ENCODE measurements at regions not wholly inside any gene's neighbourhood (a gene's known extent, or its start where the extent isn't known, plus 50 kb on each side); places are given as distances from the start of the nearest gene placed in this dataset.

DNA sequence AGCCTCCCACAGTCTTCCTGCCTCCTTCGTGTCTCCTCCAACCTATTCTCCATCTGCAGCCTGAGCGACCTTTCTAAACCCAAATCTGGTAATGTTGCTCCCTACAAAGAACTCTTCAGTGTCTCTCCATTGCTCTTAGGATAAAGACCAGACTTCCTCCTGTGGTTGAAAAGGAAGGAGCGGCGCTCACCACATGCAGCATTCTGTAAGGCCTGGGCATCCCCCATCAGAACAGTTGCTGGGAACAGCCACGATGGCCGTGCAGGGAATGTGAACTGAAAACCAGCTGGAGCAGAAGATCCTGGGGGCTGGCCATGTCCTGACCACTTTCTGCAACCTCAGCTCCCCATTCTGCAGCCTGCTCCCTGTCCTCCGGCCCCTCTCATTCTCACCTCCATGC lies 237.8 kb upstream of the ZMIZ1 start:
- Histone ChIP-seq H3K4me1 (ENCODE audit: control insufficient read depth, insufficient read depth, low read length) (no peaks in the 10 kb centered on the region), H3K27me3 (ENCODE audit: control insufficient read depth, insufficient read depth, low read length) (no peaks in the 10 kb centered on the region), H3K27ac (ENCODE audit: low read depth, low read length) (no peak overlapping the region), H3K9ac (ENCODE audit: low read depth, low read length) (no peak overlapping the region), H3K36me3 (ENCODE audit: control insufficient read depth, insufficient read depth, low read length) (no peaks in the 10 kb centered on the region), H3K4me3 (ENCODE audit: low read depth, low read length) (no peak overlapping the region), H3K9me3 (ENCODE audit: control insufficient read depth, insufficient read depth, low read length) (peaks cover 9% of the 10 kb centered on the region)

- no peaks in the 10 kb centered on the region for H3K27me3 ChIP-seq (ENCODE audit: control insufficient read depth, insufficient read depth, low read length)
- H3K36me3 ChIP-seq (ENCODE audit: control insufficient read depth, insufficient read depth, low read length): no peaks in the 10 kb centered on the region
- no peak overlapping the region for H3K27ac ChIP-seq (ENCODE audit: low read depth, low read length)
- no peak overlapping the region for H3K9ac ChIP-seq (ENCODE audit: low read depth, low read length)
- H3K4me3 ChIP-seq (ENCODE audit: low read depth, low read length): no peak overlapping the region
- peaks cover 9% of the 10 kb centered on the region for H3K9me3 ChIP-seq (ENCODE audit: control insufficient read depth, insufficient read depth, low read length)
- no peaks in the 10 kb centered on the region for H3K4me1 ChIP-seq (ENCODE audit: control insufficient read depth, insufficient read depth, low read length)
Measured at GRCh38 chr10:78831461-78831860, 237.3 kb upstream of the ZMIZ1 start.

GRCh38 chr10:78832281-78832680 lies 236.5 kb upstream of the ZMIZ1 start:
- Histone ChIP-seq H3K36me3 (ENCODE audit: control insufficient read depth, insufficient read depth, low read length) (no peaks in the 10 kb centered on the region), H3K9me3 (ENCODE audit: control insufficient read depth, insufficient read depth, low read length) (peaks cover 9% of the 10 kb centered on the region), H3K4me3 (ENCODE audit: low read depth, low read length) (no peak overlapping the region), H3K4me1 (ENCODE audit: control insufficient read depth, insufficient read depth, low read length) (no peaks in the 10 kb centered on the region), H3K9ac (ENCODE audit: low read depth, low read length) (no peak overlapping the region), H3K27me3 (ENCODE audit: control insufficient read depth, insufficient read depth, low read length) (no peaks in the 10 kb centered on the region), H3K27ac (ENCODE audit: low read depth, low read length) (no peak overlapping the region)

GRCh38 chr10:78838141-78838657 lies 230.6 kb upstream of the ZMIZ1 start:
- Histone ChIP-seq H3K27me3 (ENCODE audit: control insufficient read depth, insufficient read depth, low read length) (no peaks in the 10 kb centered on the region), H3K27ac (ENCODE audit: low read depth, low read length) (no peak overlapping the region), H3K9ac (ENCODE audit: low read depth, low read length) (no peak overlapping the region), H3K4me3 (ENCODE audit: low read depth, low read length) (no peak overlapping the region), H3K4me1 (ENCODE audit: control insufficient read depth, insufficient read depth, low read length) (no peaks in the 10 kb centered on the region), H3K36me3 (ENCODE audit: control insufficient read depth, insufficient read depth, low read length) (no peaks in the 10 kb centered on the region), H3K9me3 (ENCODE audit: control insufficient read depth, insufficient read depth, low read length) (peaks cover 13% of the 10 kb centered on the region)

DNA sequence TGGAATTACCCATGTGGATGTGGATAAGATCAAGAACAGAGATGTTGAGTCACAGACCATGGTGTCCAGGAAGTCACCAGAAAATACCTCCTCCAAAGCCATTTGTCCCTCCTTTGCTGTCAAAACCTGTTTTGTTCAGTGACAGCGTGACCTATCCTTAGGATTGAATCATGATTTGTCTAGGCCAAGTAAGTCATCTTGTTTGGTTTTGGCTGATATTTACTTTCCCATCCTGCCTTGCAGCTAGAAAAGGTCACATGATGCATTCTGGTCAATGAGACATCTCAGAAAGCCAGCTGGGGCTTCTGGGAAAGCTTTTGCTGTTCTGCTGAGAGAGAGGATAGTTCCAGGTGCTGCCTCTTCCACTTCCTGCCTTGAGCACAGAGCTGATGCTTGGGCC lies 225.3 kb upstream of the ZMIZ1 start:
- no peaks in the 10 kb centered on the region for H3K36me3 ChIP-seq (ENCODE audit: control insufficient read depth, insufficient read depth, low read length)
- H3K27ac ChIP-seq (ENCODE audit: low read depth, low read length): no peak overlapping the region
- H3K4me1 ChIP-seq (ENCODE audit: control insufficient read depth, insufficient read depth, low read length): no peaks in the 10 kb centered on the region
- no peak overlapping the region for H3K4me3 ChIP-seq (ENCODE audit: low read depth, low read length)
- H3K9me3 ChIP-seq (ENCODE audit: control insufficient read depth, insufficient read depth, low read length): 0 out of 2 replicates have a peak, but pooled peaks cover 4% of the 10 kb centered on the region
- H3K9ac ChIP-seq (ENCODE audit: low read depth, low read length): no peak overlapping the region
- H3K27me3 ChIP-seq (ENCODE audit: control insufficient read depth, insufficient read depth, low read length): no peaks in the 10 kb centered on the region; the same call in 1 of the 2 replicates

DNA sequence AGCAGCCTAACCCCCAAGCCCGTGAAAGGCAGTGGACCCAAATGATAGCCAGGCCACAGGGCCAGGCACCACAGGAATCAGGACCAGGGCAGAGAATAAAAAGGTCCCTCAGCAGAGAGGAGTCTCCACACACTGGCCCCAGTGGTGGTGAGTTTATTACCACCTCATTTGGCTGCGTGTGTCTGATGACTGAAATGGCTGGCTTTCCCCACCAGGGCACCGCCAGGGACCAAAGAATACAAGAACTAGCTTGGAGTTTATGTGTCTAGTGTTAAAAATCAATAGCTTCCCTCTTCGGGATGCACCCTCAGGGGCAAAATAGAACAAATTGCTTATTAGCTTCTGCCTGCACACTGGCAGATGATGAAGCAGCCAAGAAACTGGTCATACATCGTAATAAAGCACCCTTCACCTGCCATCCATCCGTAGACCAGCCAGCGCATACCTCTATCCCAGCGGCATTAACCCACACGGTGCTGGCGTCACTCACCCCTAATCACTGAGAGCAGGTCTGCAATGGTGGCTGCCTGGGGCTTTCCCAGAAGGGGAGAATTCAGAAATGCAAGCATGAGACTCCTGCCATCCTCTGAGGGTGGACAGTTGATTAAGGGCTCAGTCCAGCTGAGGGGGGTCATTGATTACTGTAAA lies 223.7 kb upstream of the ZMIZ1 start:
- H3K9ac ChIP-seq (ENCODE audit: low read depth, low read length): no peak overlapping the region
- no peaks in the 10 kb centered on the region for H3K36me3 ChIP-seq (ENCODE audit: control insufficient read depth, insufficient read depth, low read length)
- no peak overlapping the region for H3K27ac ChIP-seq (ENCODE audit: low read depth, low read length)
- no peaks in the 10 kb centered on the region; the same call in 1 of the 2 replicates for H3K27me3 ChIP-seq (ENCODE audit: control insufficient read depth, insufficient read depth, low read length)
- H3K4me3 ChIP-seq (ENCODE audit: low read depth, low read length): no peak overlapping the region
- H3K4me1 ChIP-seq (ENCODE audit: control insufficient read depth, insufficient read depth, low read length): no peaks in the 10 kb centered on the region
- H3K9me3 ChIP-seq (ENCODE audit: control insufficient read depth, insufficient read depth, low read length): 0 out of 2 replicates have a peak, but pooled peaks cover 4% of the 10 kb centered on the region

GRCh38 chr10:78846071-78846470 lies 222.7 kb upstream of the ZMIZ1 start:
- 0 out of 2 replicates have a peak, but pooled peaks cover 4% of the 10 kb centered on the region for H3K9me3 ChIP-seq (ENCODE audit: control insufficient read depth, insufficient read depth, low read length)
- H3K4me1 ChIP-seq (ENCODE audit: control insufficient read depth, insufficient read depth, low read length): no peaks in the 10 kb centered on the region
- no peak overlapping the region for H3K9ac ChIP-seq (ENCODE audit: low read depth, low read length)
- no peak overlapping the region for H3K4me3 ChIP-seq (ENCODE audit: low read depth, low read length)
- H3K36me3 ChIP-seq (ENCODE audit: control insufficient read depth, insufficient read depth, low read length): no peaks in the 10 kb centered on the region
- no peak overlapping the region for H3K27ac ChIP-seq (ENCODE audit: low read depth, low read length)
- H3K27me3 ChIP-seq (ENCODE audit: control insufficient read depth, insufficient read depth, low read length): no peaks in the 10 kb centered on the region; the same call in 1 of the 2 replicates

DNA sequence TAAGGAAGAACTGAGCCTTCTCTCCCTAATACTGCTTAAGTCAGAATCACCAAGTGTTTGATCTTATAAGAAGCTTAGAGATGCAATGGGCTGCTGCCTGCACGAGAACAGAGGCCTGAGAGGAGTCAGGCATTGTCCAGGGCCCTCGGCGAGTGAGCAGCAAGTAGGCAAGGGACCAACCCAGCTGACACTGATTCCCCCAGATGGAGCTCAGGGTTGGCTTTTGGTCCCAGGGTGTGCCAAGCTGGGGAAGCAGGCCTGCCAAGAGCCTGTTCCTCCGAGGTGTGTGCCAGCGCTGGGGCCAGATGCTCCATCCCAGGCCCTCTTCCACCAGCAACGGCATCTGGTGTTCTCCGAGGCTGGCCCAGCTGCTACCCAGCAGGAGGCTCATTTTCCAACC lies 222.0 kb upstream of the ZMIZ1 start:
- no peaks in the 10 kb centered on the region for H3K9me3 ChIP-seq (ENCODE audit: control insufficient read depth, insufficient read depth, low read length)
- H3K36me3 ChIP-seq (ENCODE audit: control insufficient read depth, insufficient read depth, low read length): no peaks in the 10 kb centered on the region
- H3K27me3 ChIP-seq (ENCODE audit: control insufficient read depth, insufficient read depth, low read length): no peaks in the 10 kb centered on the region; the same call in 1 of the 2 replicates
- no peak overlapping the region for H3K4me3 ChIP-seq (ENCODE audit: low read depth, low read length)
- H3K27ac ChIP-seq (ENCODE audit: low read depth, low read length): no peak overlapping the region
- no peaks in the 10 kb centered on the region for H3K4me1 ChIP-seq (ENCODE audit: control insufficient read depth, insufficient read depth, low read length)
- no peak overlapping the region for H3K9ac ChIP-seq (ENCODE audit: low read depth, low read length)

GRCh38 chr10:78847485-78847884 lies 221.3 kb upstream of the ZMIZ1 start:
- no peaks in the 10 kb centered on the region for H3K36me3 ChIP-seq (ENCODE audit: control insufficient read depth, insufficient read depth, low read length)

GRCh38 chr10:78849115-78849514 lies 219.7 kb upstream of the ZMIZ1 start:
- Histone ChIP-seq H3K36me3 (ENCODE audit: control insufficient read depth, insufficient read depth, low read length) (no peaks in the 10 kb centered on the region), H3K4me3 (ENCODE audit: low read depth, low read length) (no peak overlapping the region), H3K9ac (ENCODE audit: low read depth, low read length) (no peak overlapping the region), H3K27ac (ENCODE audit: low read depth, low read length) (no peak overlapping the region), H3K27me3 (ENCODE audit: control insufficient read depth, insufficient read depth, low read length) (no peaks in the 10 kb centered on the region; the same call in 1 of the 2 replicates), H3K4me1 (ENCODE audit: control insufficient read depth, insufficient read depth, low read length) (no peaks in the 10 kb centered on the region), H3K9me3 (ENCODE audit: control insufficient read depth, insufficient read depth, low read length) (no peaks in the 10 kb centered on the region)

More at GRCh38 chr10:78847485-78847884, 221.3 kb upstream of the ZMIZ1 start:
- H3K9ac ChIP-seq (ENCODE audit: low read depth, low read length): no peak overlapping the region
- H3K4me3 ChIP-seq (ENCODE audit: low read depth, low read length): no peak overlapping the region
- H3K9me3 ChIP-seq (ENCODE audit: control insufficient read depth, insufficient read depth, low read length): no peaks in the 10 kb centered on the region
- H3K4me1 ChIP-seq (ENCODE audit: control insufficient read depth, insufficient read depth, low read length): no peaks in the 10 kb centered on the region
- no peak overlapping the region for H3K27ac ChIP-seq (ENCODE audit: low read depth, low read length)
- no peaks in the 10 kb centered on the region; the same call in 1 of the 2 replicates for H3K27me3 ChIP-seq (ENCODE audit: control insufficient read depth, insufficient read depth, low read length)

GRCh38 chr10:78849731-78850130 lies 219.0 kb upstream of the ZMIZ1 start:
- Histone ChIP-seq H3K9me3 (ENCODE audit: control insufficient read depth, insufficient read depth, low read length) (no peaks in the 10 kb centered on the region), H3K27me3 (ENCODE audit: control insufficient read depth, insufficient read depth, low read length) (no peaks in the 10 kb centered on the region; the same call in 1 of the 2 replicates)

More at GRCh38 chr10:78849731-78850130, 219.0 kb upstream of the ZMIZ1 start:
- Histone ChIP-seq H3K36me3 (ENCODE audit: control insufficient read depth, insufficient read depth, low read length) (no peaks in the 10 kb centered on the region), H3K27ac (ENCODE audit: low read depth, low read length) (no peak overlapping the region), H3K4me1 (ENCODE audit: control insufficient read depth, insufficient read depth, low read length) (no peaks in the 10 kb centered on the region), H3K4me3 (ENCODE audit: low read depth, low read length) (no peak overlapping the region), H3K9ac (ENCODE audit: low read depth, low read length) (no peak overlapping the region)
